Testis (tissue), 2 donors: ENCODE measurements at regions not wholly inside any gene's neighbourhood (a gene's known extent, or its start where the extent isn't known, plus 50 kb on each side); places are given as distances from the start of the nearest gene placed in this dataset.
"Not testable (repeated sequence)": the region's sequence is repeated elsewhere in the genome, so short reads cannot be mapped to it uniquely, and the experiment has no call there.

Experiments
- DNase-seq: peaks from one replicate; pipeline ENCODE4 v3.0.0-alpha.2; 2019
- H3K27ac ChIP-seq, 2 donors: fragments of 200-600 bp; sonication (generic); one replicate each; pipeline ENCODE4 v1.5.1; 2019
- H3K27me3 ChIP-seq: fragments of 200-600 bp; sonication (generic); one replicate; pipeline ENCODE4 v1.5.1; 2019
- H3K36me3 ChIP-seq: fragments of 200-600 bp; sonication (generic); one replicate; pipeline ENCODE4 v1.5.1; 2017; ENCODE audit warnings: low read depth; ENCODE audit errors: missing control alignments
- H3K4me1 ChIP-seq: fragments of 200-600 bp; sonication (generic); one replicate; pipeline ENCODE4 v1.5.1; 2019
- H3K4me3 ChIP-seq, 2 donors: fragments of 200-600 bp; sonication (generic); one replicate each; pipeline ENCODE4 v1.5.1; 2017 to 2019
- H3K9me3 ChIP-seq: fragments of 200-600 bp; sonication (generic); one replicate; pipeline ENCODE4 v1.5.1; 2017
- POLR2A ChIP-seq: fragments of 450-650 bp; IDR thresholded peaks from one replicate; pipeline ENCODE4 v1.6.1; 2017; ENCODE audit warnings: antibody characterized with exemption, mild to moderate bottlenecking, moderate library complexity
- WGBS, 2 donors: methylation state at CpG; one replicate each; pipeline ENCODE4 v1.1.5; 2018; 5-methylcytosine and 5-hydroxymethylcytosine counted together
- intact Hi-C: fragments of 100-400 bp; cut with DNase I; formaldehyde crosslinking; loops from one replicate; pipeline ENCODE4 v1.15.1; 2023; ENCODE audit warnings: low total_unique reads
- TF ChIP-seq, protein P1 (sequence below), 3 experiments: fragments of 450-650 bp in 2 of 3; fragments of 200-600 bp in 1 of 3; sonication (generic) in 1 of 3; IDR thresholded peaks; one replicate each; pipeline ENCODE4 v1.5.1; 2016 to 2019; ENCODE audit warnings: antibody characterized with exemption in 3 of 3, mild to moderate bottlenecking in 2 of 3, moderate library complexity in 1 of 3

DNA sequence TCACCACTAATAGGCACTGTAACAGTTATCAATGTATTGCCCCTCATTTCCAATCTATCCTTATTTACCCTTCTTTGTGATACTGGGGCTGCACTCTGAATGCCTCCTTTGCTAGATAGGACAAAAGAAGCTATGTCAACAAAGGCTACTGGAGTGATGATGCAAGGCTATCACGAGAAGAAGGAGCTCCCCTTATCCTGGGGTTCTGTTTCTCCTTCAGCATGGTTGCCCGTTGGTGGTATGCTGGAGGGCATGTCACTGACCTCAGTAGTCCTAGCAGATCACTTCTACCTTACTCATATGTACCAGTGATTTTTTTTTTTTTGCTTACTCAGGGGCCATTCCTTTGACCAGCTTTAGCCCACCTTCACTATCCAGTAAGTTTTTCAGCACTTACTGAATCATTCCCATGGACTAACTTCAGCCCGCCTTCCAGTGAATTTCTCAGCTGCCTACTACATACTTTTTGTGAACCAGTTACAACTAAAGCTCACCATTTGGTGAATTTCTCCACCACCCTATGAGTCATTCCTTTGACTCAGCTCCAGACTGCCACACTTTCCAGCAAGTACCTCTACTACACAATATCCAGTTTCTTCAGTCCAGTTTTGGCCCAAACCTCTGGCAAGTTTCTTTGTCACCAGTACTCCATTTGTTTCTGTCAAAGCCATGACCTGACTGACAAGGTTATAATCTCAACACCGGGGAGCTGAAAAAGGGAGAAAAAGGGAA, 944.5 kb downstream of the KCNT2 start:
- Histone ChIP-seq H3K27me3 (no peaks in the 10 kb centered on the region), H3K4me1 (no peaks in the 10 kb centered on the region), H3K27ac (no peak overlapping the region), H3K9me3 (no peaks in the 10 kb centered on the region), H3K4me3 (no peak overlapping the region), H3K36me3 (no peaks in the 10 kb centered on the region)
- intact Hi-C loops, result no loop called here
- DNase-seq, result no peak
- TF ChIP-seq, protein P1, sequence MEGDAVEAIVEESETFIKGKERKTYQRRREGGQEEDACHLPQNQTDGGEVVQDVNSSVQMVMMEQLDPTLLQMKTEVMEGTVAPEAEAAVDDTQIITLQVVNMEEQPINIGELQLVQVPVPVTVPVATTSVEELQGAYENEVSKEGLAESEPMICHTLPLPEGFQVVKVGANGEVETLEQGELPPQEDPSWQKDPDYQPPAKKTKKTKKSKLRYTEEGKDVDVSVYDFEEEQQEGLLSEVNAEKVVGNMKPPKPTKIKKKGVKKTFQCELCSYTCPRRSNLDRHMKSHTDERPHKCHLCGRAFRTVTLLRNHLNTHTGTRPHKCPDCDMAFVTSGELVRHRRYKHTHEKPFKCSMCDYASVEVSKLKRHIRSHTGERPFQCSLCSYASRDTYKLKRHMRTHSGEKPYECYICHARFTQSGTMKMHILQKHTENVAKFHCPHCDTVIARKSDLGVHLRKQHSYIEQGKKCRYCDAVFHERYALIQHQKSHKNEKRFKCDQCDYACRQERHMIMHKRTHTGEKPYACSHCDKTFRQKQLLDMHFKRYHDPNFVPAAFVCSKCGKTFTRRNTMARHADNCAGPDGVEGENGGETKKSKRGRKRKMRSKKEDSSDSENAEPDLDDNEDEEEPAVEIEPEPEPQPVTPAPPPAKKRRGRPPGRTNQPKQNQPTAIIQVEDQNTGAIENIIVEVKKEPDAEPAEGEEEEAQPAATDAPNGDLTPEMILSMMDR (IDR thresholded peaks at IDR 0.05), result no peak
- no peak for TF ChIP-seq POLR2A
- 91% methylated on average over 4 of the region's 4 CpGs for WGBS, 2 donors

DNA sequence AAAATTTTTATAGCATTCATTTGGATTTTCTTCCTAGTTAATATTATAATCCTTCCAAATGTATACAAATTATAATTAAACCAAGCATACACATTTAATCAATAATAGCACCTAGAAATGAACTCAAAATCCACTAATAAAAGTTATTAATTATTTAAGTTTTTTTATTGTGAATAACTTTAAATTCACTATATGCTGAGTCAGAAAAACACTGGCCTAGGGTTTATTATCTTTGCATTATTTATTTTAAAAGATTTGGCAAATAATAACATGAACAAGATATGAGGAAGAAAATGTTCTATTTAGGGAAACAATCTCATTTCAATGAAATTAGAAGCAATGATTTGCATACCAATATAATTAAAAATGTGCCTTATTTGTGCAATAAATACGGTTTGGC, 951.5 kb downstream of the KCNT2 start:
- Histone ChIP-seq H3K36me3 (no peaks in the 10 kb centered on the region), H3K4me3 (no peak overlapping the region), H3K9me3 (no peaks in the 10 kb centered on the region), H3K4me1 (no peaks in the 10 kb centered on the region), H3K27ac (no peak overlapping the region), H3K27me3 (no peaks in the 10 kb centered on the region)
- DNase-seq, result no peak
- 51 to 59% methylated on average over 1 of the region's 1 CpG for whole genome bisulfite sequencing, 2 donors
- TF ChIP-seq, protein P1 (IDR thresholded peaks at IDR 0.05), result no peak
- no peak for TF ChIP-seq POLR2A
- intact Hi-C loops, result no loop called here

GRCh38 chr1:195648875-195649274, 959.4 kb downstream of the KCNT2 start:
- H3K27ac ChIP-seq, DNase-seq, H3K36me3 ChIP-seq, intact Hi-C loops, H3K4me1 ChIP-seq, H3K4me3 ChIP-seq, H3K27me3 ChIP-seq, H3K9me3 ChIP-seq: not testable (repeated sequence)
- 96 to 100% methylated on average over 2 of the region's 2 CpGs for WGBS, 2 donors

- no peak for DNase-seq
- WGBS, 2 donors, result 55 to 60% methylated on average over 5 of the region's 5 CpGs
- H3K27ac ChIP-seq, result no peak overlapping the region
- H3K27me3 ChIP-seq, result no peaks in the 10 kb centered on the region
- intact Hi-C loops, result no loop called here
- H3K36me3 ChIP-seq, result no peaks in the 10 kb centered on the region
- H3K9me3 ChIP-seq, result no peaks in the 10 kb centered on the region
- TF ChIP-seq POLR2A, result no peak
- TF ChIP-seq, protein P1 (IDR thresholded peaks at IDR 0.05), result no peak
- no peaks in the 10 kb centered on the region for H3K4me1 ChIP-seq
- H3K4me3 ChIP-seq, result no peak overlapping the region
Observed at GRCh38 chr1:195637539-195637938, 970.7 kb downstream of the KCNT2 start.

- no peaks in the 10 kb centered on the region for H3K27me3 ChIP-seq
- WGBS, 2 donors, result 84 to 91% methylated on average over 3 of the region's 3 CpGs
- intact Hi-C loops, result no loop called here
Observed at GRCh38 chr1:195618287-195618686, 990.0 kb downstream of the KCNT2 start.

More at GRCh38 chr1:195618287-195618686, 990.0 kb downstream of the KCNT2 start:
- Histone ChIP-seq H3K27ac (no peak overlapping the region), H3K36me3 (no peaks in the 10 kb centered on the region), H3K4me1 (no peaks in the 10 kb centered on the region), H3K4me3 (no peak overlapping the region), H3K9me3 (no peaks in the 10 kb centered on the region)
- TF ChIP-seq, protein P1 (IDR thresholded peaks at IDR 0.05), result no peak
- TF ChIP-seq POLR2A, result no peak
- DNase-seq, result no peak
